ENCODE measurements at regions not wholly inside any gene's neighbourhood (a gene's known extent, or its start where the extent isn't known, plus 50 kb on each side); places are given as distances from the start of the nearest gene placed in this dataset.
"Not testable (repeated sequence)": the region's sequence is repeated elsewhere in the genome, so short reads cannot be mapped to it uniquely, and the experiment has no call there.

DNA sequence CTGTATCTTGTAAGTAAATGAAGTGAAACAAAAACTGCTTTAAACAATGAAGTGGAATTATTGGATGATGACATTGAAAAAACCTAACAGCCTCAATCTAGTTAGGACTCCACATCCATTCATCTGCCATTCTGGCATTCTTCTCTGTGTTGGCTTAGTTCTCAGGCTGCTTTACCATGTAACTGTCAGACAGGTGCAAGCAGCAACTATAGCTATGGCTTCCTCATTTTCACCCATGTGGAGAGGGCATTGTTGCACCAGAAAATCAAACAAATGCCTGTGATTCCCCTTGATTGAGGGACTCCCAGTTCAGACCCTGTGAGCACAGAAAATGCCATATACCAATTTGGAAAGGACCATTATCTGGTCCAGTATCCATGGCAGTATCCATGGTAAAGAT is 129.5 kb upstream of the NYAP2 start:
- in situ Hi-C loops (cut with HindIII; ENCODE audit: low sequenced_read_pairs): no loop called here

DNA sequence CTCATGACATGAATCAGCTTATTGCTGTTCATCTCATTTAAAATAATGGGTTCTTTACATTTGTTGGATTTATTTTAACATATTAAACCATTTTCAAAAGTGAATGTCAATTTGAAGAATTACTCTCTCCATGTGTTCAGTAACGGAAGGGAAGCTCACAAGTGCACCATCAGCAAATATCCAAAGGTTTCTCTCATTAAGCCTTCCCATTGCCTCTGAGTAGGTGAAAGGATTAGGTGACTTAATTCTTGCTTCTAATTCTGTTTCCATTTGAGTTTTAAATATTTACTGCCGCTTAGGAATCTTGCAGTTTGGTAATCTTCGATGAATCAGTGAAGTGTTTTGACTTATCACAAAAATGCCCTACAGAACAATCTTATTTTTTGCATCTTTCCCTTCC is 145.1 kb upstream of the NYAP2 start:
- in situ Hi-C loops (cut with HindIII; ENCODE audit: low sequenced_read_pairs): no loop called here

- in situ Hi-C loops (cut with HindIII; ENCODE audit: low sequenced_read_pairs): no loop called here
Observed at GRCh38 chr2:225244933-225245332, 154.6 kb upstream of the NYAP2 start.

DNA sequence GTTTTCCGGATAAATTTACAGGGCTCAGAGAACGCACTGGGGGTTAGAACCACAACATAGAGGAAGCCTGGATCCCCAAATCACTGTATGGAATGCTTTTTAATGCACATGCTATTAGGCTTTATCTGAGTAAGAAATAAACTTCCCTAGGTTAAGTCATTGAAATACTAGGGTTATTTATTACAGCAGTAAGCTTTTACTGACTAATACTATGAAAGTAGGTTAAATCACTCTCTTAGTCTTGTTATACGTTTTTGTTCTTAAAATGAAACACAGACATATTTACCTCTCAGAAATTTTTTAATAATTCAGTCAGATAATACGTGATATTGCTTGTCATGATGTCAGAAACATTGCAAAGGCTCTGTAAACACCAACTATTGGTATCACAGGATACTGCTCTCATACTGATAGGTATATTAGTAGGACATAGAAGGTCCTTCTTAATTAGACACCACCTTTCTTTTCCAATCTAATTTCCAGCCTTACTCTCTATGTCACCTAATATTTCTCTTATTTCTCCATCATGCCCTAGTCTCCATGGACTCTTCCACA is 162.7 kb upstream of the NYAP2 start:
- in situ Hi-C loops (cut with HindIII; ENCODE audit: low sequenced_read_pairs): loop anchor here (5.0 kb wide), 1 partner anchor 60 kb away; no protein-coding TSS in a partner anchor

DNA sequence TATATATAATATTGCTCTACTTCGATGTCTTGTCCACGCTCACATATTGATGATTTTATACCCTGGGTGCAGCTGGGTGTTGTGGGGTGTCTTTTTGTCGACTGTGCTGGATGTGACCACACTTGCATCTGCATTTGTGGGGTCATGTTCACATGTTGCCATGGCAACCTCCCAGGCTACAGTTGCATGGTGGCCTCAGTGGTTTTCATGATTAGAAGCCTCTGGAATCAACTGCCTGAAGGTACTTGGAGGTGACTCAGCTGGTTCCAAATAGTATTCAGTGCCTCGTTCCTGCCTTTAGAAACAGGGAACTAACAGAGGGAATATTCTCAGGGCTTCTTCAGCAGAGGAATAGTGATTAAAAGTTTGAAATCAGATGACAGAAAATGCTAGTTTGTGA is 166.3 kb upstream of the NYAP2 start:
- in situ Hi-C loops (cut with HindIII; ENCODE audit: low sequenced_read_pairs): no loop called here

DNA sequence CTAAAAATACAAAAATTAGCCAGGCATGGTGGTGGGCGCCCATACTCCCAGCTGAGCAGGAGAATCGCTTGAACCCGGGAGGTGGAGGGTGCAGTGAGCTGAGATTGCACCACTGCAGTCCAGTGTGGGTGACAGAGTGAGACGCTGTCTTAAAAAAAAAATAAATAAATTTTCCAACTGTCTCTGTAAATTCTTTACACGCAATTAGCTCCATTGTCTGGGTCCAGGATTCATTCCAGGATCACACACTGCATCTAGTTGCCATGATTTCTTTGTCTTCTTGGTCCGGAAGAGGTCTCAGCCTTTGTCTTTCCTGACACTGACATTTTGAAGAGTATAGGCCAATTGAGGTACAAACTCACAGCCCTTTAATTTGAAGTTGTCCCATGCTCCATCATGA is 167.6 kb upstream of the NYAP2 start:
- in situ Hi-C loops (cut with HindIII; ENCODE audit: low sequenced_read_pairs): no loop called here

DNA sequence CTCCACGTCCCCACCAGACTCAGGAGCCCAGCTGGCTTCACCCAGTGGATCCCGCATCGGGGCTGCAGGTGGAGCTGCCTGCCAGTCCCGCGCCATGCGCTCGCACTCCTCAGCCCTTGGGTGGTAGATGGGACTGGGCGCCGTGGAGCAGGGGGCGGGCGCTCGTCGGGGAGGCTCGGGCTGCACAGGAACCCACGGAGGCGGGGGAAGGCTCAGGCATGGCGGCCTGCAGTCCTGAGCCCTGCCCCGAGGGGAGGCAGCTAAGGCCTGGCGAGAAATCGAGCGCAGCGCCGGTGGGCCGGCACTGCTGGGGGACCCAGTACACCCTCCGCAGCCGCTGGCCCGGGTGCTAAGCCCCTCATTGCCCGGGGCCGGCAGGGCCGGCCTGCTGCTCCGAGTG is 170.2 kb upstream of the NYAP2 start:
- in situ Hi-C loops (cut with HindIII; ENCODE audit: low sequenced_read_pairs): not testable (repeated sequence)

DNA sequence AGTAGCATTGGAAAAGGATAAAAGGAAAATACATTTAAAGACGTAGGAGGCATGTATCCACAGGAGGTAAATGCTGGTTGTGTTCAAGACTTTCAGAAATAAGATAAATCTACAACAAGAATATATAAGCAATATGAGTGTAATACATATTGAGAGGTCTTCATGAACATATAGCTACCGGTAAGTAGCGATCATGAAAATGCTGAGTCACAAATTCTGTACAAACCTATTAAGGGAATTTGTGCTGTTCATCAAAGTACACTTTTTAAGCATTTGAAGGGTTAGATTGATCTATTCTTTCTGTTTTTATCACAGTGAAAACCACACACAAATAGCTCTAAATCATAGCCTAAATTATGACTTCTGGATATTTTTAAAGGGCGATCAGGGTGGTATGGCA is 173.1 kb upstream of the NYAP2 start:
- in situ Hi-C loops (cut with HindIII; ENCODE audit: low sequenced_read_pairs): no loop called here

DNA sequence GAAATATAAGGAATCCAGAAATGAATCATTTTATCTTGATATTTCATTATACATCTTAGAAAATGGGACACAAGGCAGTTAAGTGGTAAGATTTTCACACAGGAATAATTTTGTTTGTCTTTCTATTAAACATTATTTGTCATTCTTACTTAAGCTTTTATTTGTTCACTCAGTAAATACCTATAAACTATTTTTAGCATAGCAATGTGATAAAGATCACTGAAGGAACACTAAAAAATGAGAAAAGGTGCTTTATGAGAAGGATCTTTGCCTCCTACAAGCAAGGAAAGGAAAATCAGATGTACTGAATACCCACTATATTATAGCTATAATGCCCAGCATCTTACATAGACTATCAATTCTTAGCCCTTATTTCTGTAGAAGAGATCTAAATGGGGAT is 176.2 kb upstream of the NYAP2 start:
- in situ Hi-C loops (cut with HindIII; ENCODE audit: low sequenced_read_pairs): no loop called here

- in situ Hi-C loops (cut with HindIII; ENCODE audit: low sequenced_read_pairs): no loop called here
Observed at GRCh38 chr2:225207471-225207870, 165.2 kb upstream of the DOCK10 start.

DNA sequence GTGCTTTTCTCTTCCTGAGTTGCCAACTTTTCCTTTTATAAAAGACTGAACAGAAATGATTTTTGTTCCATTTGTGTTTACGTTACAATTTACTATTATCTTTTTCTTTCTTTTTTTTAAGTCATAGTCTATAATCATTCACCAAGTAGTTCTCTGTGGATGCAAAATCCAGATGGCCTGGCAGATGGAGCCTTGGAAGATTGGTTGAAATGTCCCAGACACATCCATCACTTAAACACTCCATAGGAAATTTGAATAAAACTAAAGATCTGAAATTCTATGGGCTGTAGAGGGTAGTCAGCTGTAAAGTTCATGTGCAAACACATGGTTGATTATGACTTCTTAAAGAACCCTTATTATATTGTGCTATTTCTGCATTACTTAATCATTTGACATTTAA is 164.8 kb upstream of the DOCK10 start:
- in situ Hi-C loops (cut with HindIII; ENCODE audit: low sequenced_read_pairs): no loop called here

DNA sequence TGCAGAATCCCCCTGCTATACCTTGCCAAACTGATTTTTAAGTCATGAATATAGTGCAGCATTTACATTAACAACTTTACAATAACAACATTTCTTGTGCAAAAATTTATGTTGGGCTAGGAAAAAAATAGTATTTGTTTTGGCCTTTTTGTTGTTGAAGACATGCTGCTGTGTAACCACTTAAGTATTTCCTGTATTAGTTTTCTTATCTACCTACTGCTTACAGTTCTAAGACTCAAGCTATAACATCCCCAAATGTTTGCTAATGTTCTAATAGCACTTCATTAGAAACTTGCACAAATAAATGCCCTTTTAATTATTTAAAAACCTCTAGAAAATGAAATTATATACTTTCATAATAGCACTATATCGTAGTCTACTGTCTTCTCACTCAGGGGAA is 154.3 kb upstream of the DOCK10 start:
- in situ Hi-C loops (cut with HindIII; ENCODE audit: low sequenced_read_pairs): no loop called here

DNA sequence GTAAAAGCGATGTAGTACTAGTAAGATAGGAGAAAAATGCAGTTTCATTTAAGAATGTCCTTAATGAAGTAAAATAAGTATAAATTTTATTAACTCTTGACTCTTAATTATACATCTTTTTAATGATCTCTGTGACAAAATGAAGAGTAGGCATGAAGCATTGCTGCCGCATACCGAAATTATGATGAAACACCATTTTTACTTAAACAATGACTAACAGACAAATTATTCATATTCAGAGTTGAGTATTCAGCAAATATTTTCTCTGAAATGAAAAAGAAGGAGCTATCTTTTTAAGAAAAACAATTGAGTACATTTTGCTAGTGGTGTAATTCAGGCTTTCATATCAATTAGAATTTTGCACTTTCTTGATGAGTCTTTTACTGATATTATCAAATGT is 150.6 kb upstream of the DOCK10 start:
- in situ Hi-C loops (cut with HindIII; ENCODE audit: low sequenced_read_pairs): no loop called here

GRCh38 chr2:225190987-225191386 is 148.7 kb upstream of the DOCK10 start:
- in situ Hi-C loops (cut with HindIII; ENCODE audit: low sequenced_read_pairs): no loop called here

- in situ Hi-C loops (cut with HindIII; ENCODE audit: low sequenced_read_pairs): no loop called here
Observed at GRCh38 chr2:225184948-225185347, 142.7 kb upstream of the DOCK10 start.

- in situ Hi-C loops (cut with HindIII; ENCODE audit: low sequenced_read_pairs): no loop called here
Observed at GRCh38 chr2:225182126-225182525, 139.9 kb upstream of the DOCK10 start.

DNA sequence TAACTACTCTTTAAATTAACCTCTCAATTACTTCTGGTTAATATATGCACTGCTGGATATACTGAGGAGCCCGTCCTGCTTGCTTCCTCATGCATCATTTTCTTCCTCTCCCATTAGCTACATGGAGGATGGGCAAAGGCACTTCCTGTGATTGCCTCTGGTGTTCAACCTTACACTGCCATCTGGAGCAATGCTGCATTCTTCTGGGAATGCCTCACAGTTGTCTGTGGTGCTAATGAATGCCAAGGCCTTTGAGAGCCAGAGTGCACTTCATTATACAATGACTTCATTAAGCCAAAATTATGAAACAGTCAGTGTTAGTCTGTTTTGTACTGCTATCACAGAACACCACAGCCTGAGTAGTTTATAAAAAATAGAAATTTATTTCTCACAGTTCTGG is 134.8 kb upstream of the DOCK10 start:
- in situ Hi-C loops (cut with HindIII; ENCODE audit: low sequenced_read_pairs): no loop called here

DNA sequence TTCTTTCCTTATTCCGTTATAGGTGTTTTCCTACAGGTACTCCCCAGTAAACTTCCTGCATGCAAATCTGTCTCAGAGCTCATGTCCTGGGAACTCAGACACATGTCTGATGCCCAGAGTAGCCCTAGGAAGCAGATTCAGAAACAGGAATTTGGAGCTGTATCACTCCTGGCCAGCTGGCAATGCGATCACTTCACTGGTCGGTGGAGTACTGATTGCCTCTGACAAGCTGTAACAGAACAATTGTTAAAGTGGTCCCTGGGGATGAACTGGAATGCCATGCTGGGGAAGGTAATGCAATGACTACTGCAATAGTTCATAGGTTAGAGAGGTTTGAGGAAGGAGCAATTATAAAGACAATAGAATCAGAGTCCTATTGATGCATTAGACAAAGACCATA is 131.6 kb upstream of the DOCK10 start:
- in situ Hi-C loops (cut with HindIII; ENCODE audit: low sequenced_read_pairs): no loop called here

DNA sequence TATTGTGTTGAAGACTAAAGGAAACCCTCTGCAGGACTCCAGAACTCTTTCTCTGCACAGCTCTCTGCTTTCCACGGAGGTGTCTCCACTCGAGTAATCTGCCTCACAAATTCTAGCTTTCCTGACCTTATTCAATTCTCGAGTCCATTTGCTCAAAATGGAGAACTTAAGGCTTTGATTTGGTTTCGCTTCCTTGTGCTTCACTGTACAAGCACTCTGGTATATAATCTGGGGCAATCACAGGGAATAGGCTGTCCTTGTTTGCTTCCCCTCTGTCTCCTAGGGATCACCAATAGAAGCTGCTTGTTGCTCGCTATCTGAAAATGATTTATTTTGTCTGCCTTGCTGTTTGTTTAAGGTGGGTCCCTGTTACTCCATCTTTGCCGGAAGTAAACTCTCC is 129.1 kb upstream of the DOCK10 start:
- in situ Hi-C loops (cut with HindIII; ENCODE audit: low sequenced_read_pairs): no loop called here

- in situ Hi-C loops (cut with HindIII; ENCODE audit: low sequenced_read_pairs): no loop called here
Observed at GRCh38 chr2:225170162-225170561, 127.9 kb upstream of the DOCK10 start.

- in situ Hi-C loops (cut with HindIII; ENCODE audit: low sequenced_read_pairs): no loop called here
Observed at GRCh38 chr2:225169396-225169795, 127.1 kb upstream of the DOCK10 start.

DNA sequence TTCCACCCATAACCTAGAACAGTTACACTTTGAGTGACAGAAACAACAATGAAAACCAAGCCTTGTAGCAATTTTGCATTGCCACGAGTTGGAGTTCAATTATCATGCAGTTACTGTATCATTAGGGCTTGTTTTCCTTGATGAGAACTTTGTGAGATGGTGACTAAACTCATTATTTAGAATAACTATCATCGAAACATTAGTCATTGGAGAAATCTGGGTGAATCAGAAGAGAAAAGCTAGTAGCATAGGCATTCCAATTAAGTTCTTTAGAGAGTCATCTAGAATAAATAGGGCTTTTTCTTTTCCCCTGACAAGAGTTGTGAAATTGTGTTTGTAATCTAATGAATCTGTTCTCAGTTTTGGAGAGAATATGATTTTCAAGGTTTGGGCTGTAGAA is 122.8 kb upstream of the DOCK10 start:
- in situ Hi-C loops (cut with HindIII; ENCODE audit: low sequenced_read_pairs): no loop called here

DNA sequence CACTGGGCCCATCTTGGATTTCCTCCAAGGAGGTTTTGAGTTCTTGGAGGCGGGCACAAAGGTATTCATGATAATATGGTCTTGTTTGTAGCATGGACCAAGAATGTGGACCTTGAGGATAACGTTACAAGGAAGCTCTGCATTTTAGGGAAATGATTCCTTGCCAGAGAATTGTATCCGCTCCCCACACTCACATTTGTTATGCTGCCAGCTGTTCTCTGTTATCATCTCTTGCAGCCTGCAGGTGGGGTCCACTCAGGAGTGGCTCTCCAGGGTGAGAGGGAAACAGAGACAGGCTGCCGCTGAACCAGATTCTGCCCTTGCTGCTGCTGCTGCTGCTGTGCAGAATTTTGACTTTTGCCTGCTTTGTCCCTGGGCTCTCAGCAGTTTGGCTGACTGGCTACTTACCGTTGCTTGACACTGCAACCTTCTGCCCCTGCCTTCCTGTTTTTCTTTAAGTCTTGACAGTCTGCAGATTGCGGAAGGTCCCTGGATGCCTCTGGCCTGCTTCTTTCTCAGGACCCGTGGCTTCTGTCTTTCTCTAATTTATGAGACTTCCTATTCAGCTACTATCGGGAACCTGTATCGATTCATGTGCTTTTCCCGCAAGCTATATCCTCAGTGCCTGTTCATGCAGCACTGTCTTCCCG is 122.3 kb upstream of the DOCK10 start:
- in situ Hi-C loops (cut with HindIII; ENCODE audit: low sequenced_read_pairs): no loop called here
